ENCODE measurements at regions not wholly inside any gene's neighbourhood (a gene's known extent, or its start where the extent isn't known, plus 50 kb on each side); places are given as distances from the start of the nearest gene placed in this dataset.

DNA sequence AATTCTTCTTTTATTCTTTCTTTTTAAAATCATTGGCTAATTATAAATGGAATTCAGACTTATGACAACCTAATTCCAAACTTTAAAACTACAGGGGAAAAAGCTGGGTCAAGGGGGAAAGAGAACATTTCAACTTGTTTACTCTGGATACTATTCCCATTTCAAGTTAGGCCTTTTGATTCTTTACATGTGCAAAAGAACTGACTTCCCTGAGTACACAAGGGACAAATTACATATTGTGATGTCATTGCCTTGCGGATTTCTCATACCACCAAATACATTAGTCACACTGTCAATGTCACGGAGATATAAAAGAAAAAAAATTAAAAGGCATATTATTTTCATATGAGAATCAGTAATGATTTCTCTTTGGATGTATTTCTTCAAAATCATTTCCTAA lies 96.5 kb upstream of the TBX18 start:
- Histone ChIP-seq H3K36me3 (ENCODE audit: control insufficient read depth, insufficient read depth, low read length) (no peaks in the 10 kb centered on the region), H3K56ac (ENCODE audit: extremely low read depth, insufficient read depth, low read length) (no peak overlapping the region), H3K4ac (ENCODE audit: low read depth, low read length) (no peak overlapping the region), H3K27me3 (ENCODE audit: control insufficient read depth, insufficient read depth, low read length) (no peaks in the 10 kb centered on the region), H2BK15ac (ENCODE audit: low read depth, low read length) (no peak overlapping the region), H3K9ac (ENCODE audit: low read depth, low read length) (no peak overlapping the region), H2AK5ac (ENCODE audit: low read depth, low read length) (no peak overlapping the region), H3K27ac (ENCODE audit: insufficient read depth, low read length) (no peak overlapping the region), H3K4me1 (ENCODE audit: control insufficient read depth, insufficient read depth, low read length) (no peaks in the 10 kb centered on the region), H3K79me1 (ENCODE audit: low read depth in 1 of 2, low read length in 2 of 2) (no peaks in the 10 kb centered on the region), H2BK20ac (ENCODE audit: low read depth, low read length) (no peak overlapping the region), H4K5ac (ENCODE audit: low read depth, low read length) (no peak overlapping the region), H4K8ac (ENCODE audit: low read depth in 2 of 2, low read length in 2 of 2) (no peak overlapping the region), H2AFZ (replicated peaks; ENCODE audit: low read length, poor library complexity) (no peak overlapping the region), H2BK5ac (ENCODE audit: low read depth, low read length, poor library complexity, severe bottlenecking) (no peak overlapping the region), H3K9me1 (ENCODE audit: insufficient read depth, low read length) (no peaks in the 10 kb centered on the region), H3K9me3 (ENCODE audit: control insufficient read depth, insufficient read depth, low read length) (no peaks in the 10 kb centered on the region), H3K4me2 (ENCODE audit: low read depth, low read length) (no peak overlapping the region), H4K91ac (ENCODE audit: insufficient read depth, low read depth, low read length) (no peak overlapping the region), H2BK120ac (ENCODE audit: low read depth, low read length) (no peak overlapping the region), H3K23ac (ENCODE audit: low read depth, low read length) (no peak overlapping the region), H3K14ac (replicated peaks; ENCODE audit: low read depth, low read length) (no peak overlapping the region), H3K4me3 (ENCODE audit: insufficient read depth, low read depth, low read length) (no peak overlapping the region), H2AK9ac (replicated peaks; ENCODE audit: low read depth, low read length, poor library complexity) (no peak overlapping the region), H3K18ac (ENCODE audit: low read depth, low read length) (no peak overlapping the region), H4K20me1 (ENCODE audit: insufficient read depth, low read length) (no peaks in the 10 kb centered on the region)
- no CpG with 5 or more reads among the region's 2 CpGs for WGBS, 2 experiments (ENCODE audit: extremely low coverage in 2 of 2, insufficient read length in 1 of 2)
- dilution Hi-C loops (cut with HindIII; ENCODE audit: low sequenced_read_pairs, unreplicated experiment), result no loop called here
- POLR2A ChIA-PET (ENCODE audit: unreplicated experiment), result no interaction called here
- intact Hi-C loops (cut with micrococcal nuclease), result no loop called here
- in situ Hi-C loops (cut with MboI; ENCODE audit: low sequenced_read_pairs), result no loop called here
- BruUV-seq (replicated peaks), result no TSS peak
- CTCF ChIA-PET, result no interaction called here
- DNase-seq, result no peak
- no peak for TF ChIP-seq BHLHE40 (IDR thresholded peaks at IDR 0.05; ENCODE audit: low read depth, low read length)
- no peak for TF ChIP-seq RAD21 (IDR thresholded peaks at IDR 0.05; ENCODE audit: low read length)
- TF ChIP-seq, protein P1, sequence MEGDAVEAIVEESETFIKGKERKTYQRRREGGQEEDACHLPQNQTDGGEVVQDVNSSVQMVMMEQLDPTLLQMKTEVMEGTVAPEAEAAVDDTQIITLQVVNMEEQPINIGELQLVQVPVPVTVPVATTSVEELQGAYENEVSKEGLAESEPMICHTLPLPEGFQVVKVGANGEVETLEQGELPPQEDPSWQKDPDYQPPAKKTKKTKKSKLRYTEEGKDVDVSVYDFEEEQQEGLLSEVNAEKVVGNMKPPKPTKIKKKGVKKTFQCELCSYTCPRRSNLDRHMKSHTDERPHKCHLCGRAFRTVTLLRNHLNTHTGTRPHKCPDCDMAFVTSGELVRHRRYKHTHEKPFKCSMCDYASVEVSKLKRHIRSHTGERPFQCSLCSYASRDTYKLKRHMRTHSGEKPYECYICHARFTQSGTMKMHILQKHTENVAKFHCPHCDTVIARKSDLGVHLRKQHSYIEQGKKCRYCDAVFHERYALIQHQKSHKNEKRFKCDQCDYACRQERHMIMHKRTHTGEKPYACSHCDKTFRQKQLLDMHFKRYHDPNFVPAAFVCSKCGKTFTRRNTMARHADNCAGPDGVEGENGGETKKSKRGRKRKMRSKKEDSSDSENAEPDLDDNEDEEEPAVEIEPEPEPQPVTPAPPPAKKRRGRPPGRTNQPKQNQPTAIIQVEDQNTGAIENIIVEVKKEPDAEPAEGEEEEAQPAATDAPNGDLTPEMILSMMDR (conservative IDR thresholded peaks at IDR 0.05; ENCODE audit: low read depth, low read length), result no peak
- TF ChIP-seq RFX5 (IDR thresholded peaks at IDR 0.05; ENCODE audit: low read depth, low read length), result no peak
- TF ChIP-seq CEBPB (IDR thresholded peaks at IDR 0.05; ENCODE audit: low read depth, low read length), result no peak
- no peak for TF ChIP-seq MAFK (IDR thresholded peaks at IDR 0.05; ENCODE audit: low read depth, low read length)
- no peak for TF ChIP-seq RCOR1 (IDR thresholded peaks at IDR 0.05; ENCODE audit: insufficient replicate concordance, low read length)
- TF ChIP-seq, protein P2, sequence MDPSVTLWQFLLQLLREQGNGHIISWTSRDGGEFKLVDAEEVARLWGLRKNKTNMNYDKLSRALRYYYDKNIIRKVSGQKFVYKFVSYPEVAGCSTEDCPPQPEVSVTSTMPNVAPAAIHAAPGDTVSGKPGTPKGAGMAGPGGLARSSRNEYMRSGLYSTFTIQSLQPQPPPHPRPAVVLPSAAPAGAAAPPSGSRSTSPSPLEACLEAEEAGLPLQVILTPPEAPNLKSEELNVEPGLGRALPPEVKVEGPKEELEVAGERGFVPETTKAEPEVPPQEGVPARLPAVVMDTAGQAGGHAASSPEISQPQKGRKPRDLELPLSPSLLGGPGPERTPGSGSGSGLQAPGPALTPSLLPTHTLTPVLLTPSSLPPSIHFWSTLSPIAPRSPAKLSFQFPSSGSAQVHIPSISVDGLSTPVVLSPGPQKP (IDR thresholded peaks at IDR 0.05; ENCODE audit: borderline replicate concordance, low read depth, low read length), result no peak
- TF ChIP-seq MAZ (IDR thresholded peaks at IDR 0.05; ENCODE audit: borderline replicate concordance, low read depth, low read length), result no peak
- TF ChIP-seq NFE2L2 (IDR thresholded peaks at IDR 0.05; ENCODE audit: low read depth, low read length), result no peak
- TF ChIP-seq SMC3 (IDR thresholded peaks at IDR 0.05; ENCODE audit: low read depth, low read length), result no peak
- TF ChIP-seq MXI1 (IDR thresholded peaks at IDR 0.05; ENCODE audit: borderline replicate concordance, low read depth, low read length), result no peak
- ATAC-seq (ENCODE audit: low read depth), result no peak

Measured in IMR-90 (cell line).